GM23338 (cell line): ENCODE measurements at regions not wholly inside any gene's neighbourhood (a gene's known extent, or its start where the extent isn't known, plus 50 kb on each side); places are given as distances from the start of the nearest gene placed in this dataset.

Source experiments
- ATAC-seq: fragments of 200-7000 bp; cut with Tn5 transposase; 3 replicates; pipeline ENCODE4 v1.9.1; 2020
- DNase-seq: peaks from one replicate; pipeline ENCODE4 v3.0.0-alpha.2; 2015; ENCODE audit warnings: low spot score
- H2AFZ ChIP-seq: fragments of 200-600 bp; sonication (generic); 2 replicates; pipeline ENCODE4 v1.8.0; 2016; ENCODE audit warnings: antibody characterized with exemption, mild to moderate bottlenecking, moderate library complexity
- H3F3A ChIP-seq: fragments of 200-600 bp; sonication (generic); replicated peaks from 2 replicates; pipeline ENCODE4 v1.8.0; 2017; ENCODE audit warnings: antibody characterized with exemption, mixed run types, low read depth
- H3K27ac ChIP-seq: fragments of 200-600 bp; sonication (generic); 2 replicates; pipeline ENCODE4 v1.6.1; 2016; ENCODE audit warnings: low read depth
- H3K27me3 ChIP-seq: fragments of 200-600 bp; sonication (generic); 2 replicates; pipeline ENCODE4 v1.8.0; 2016; ENCODE audit warnings: mild to moderate bottlenecking, mixed run types, moderate library complexity; ENCODE audit not compliant: insufficient read depth
- H3K36me3 ChIP-seq: fragments of 200-600 bp; sonication (generic); 2 replicates; pipeline ENCODE4 v1.8.0; 2016; ENCODE audit warnings: mild to moderate bottlenecking; ENCODE audit not compliant: insufficient read depth
- H3K4me1 ChIP-seq: fragments of 200-600 bp; sonication (generic); 2 replicates; pipeline ENCODE4 v1.8.0; 2016; ENCODE audit warnings: mild to moderate bottlenecking, moderate library complexity; ENCODE audit not compliant: insufficient read depth
- H3K4me2 ChIP-seq: fragments of 200-600 bp; sonication (generic); 2 replicates; pipeline ENCODE4 v1.7.1; 2017; ENCODE audit warnings: mixed run types
- H3K4me3 ChIP-seq: fragments of 200-600 bp; sonication (generic); 2 replicates; pipeline ENCODE4 v1.6.1; 2016; ENCODE audit warnings: mixed run types
- H3K79me2 ChIP-seq: fragments of 200-600 bp; sonication (generic); replicated peaks from 2 replicates; pipeline ENCODE4 v1.8.0; 2017; ENCODE audit warnings: mild to moderate bottlenecking; ENCODE audit not compliant: insufficient read depth
- H3K9me2 ChIP-seq: fragments of 200-600 bp; sonication (generic); 2 replicates; pipeline ENCODE4 v1.8.0; 2017; ENCODE audit not compliant: insufficient read depth
- H4K20me1 ChIP-seq: fragments of 200-600 bp; sonication (generic); replicated peaks from 2 replicates; pipeline ENCODE4 v1.8.0; 2017; ENCODE audit warnings: mild to moderate bottlenecking; ENCODE audit not compliant: insufficient read depth
- H3K27ac Mint-ChIP-seq: 2 replicates; pipeline ENCODE4 v1.8.0; 2020; ENCODE audit warnings: inconsistent platforms, mild to moderate bottlenecking, moderate library complexity, mixed read lengths
- H3K27me3 Mint-ChIP-seq: 3 replicates; pipeline ENCODE4 v1.8.0; 2022; ENCODE audit warnings: low read depth, mild to moderate bottlenecking, moderate library complexity, mixed read lengths, inconsistent platforms; ENCODE audit not compliant: insufficient read depth, poor library complexity
- H3K36me3 Mint-ChIP-seq: 3 replicates; pipeline ENCODE4 v1.8.0; 2021; ENCODE audit warnings: low read depth, mild to moderate bottlenecking, inconsistent platforms, moderate library complexity, mixed read lengths
- H3K4me1 Mint-ChIP-seq: 3 replicates; pipeline ENCODE4 v1.8.0; 2020; ENCODE audit warnings: mild to moderate bottlenecking, inconsistent platforms, mixed read lengths
- H3K4me3 Mint-ChIP-seq: 3 replicates; pipeline ENCODE4 v1.8.0; 2021; ENCODE audit warnings: moderate library complexity, mild to moderate bottlenecking, inconsistent platforms, mixed read lengths
- H3K9me3 Mint-ChIP-seq: 3 replicates; pipeline ENCODE4 v1.8.0; 2020; ENCODE audit warnings: moderate library complexity, mild to moderate bottlenecking, inconsistent platforms, mixed read lengths
- CREB1 ChIP-seq: fragments of 250-450 bp; sonication (Bioruptor Pico); IDR thresholded peaks from 2 replicates; pipeline ENCODE4 v1.5.0; 2020; ENCODE audit warnings: low read depth, mild to moderate bottlenecking, moderate library complexity
- CTCF ChIP-seq, 2 experiments: fragments of 200-600 bp in 1 of 2; sonication (generic) in 1 of 2; conservative IDR thresholded peaks; 2 replicates each; pipeline versions ENCODE4 v1.5.1 to v1.6.1; 2016 to 2017; ENCODE audit warnings: antibody characterized with exemption in 2 of 2, low read depth in 2 of 2, mild to moderate bottlenecking in 2 of 2, moderate library complexity in 1 of 2
- ETS1 ChIP-seq: IDR thresholded peaks from 2 replicates; pipeline ENCODE4 v1.6.1; 2016; ENCODE audit warnings: antibody characterized with exemption
- EZH2 ChIP-seq: fragments of 200-600 bp; sonication (generic); IDR thresholded peaks from one replicate; pipeline ENCODE4 v1.8.0; 2017; ENCODE audit warnings: antibody characterized with exemption, mild to moderate bottlenecking, low read depth; ENCODE audit not compliant: unreplicated experiment
- EZH2phosphoT487 ChIP-seq: fragments of 200-600 bp; sonication (generic); IDR thresholded peaks from one replicate; pipeline ENCODE4 v1.8.1; 2018; ENCODE audit warnings: antibody characterized with exemption; ENCODE audit not compliant: unreplicated experiment
- JUNB ChIP-seq: IDR thresholded peaks from one replicate; pipeline ENCODE4 v1.6.1; 2016; ENCODE audit warnings: antibody characterized with exemption; ENCODE audit not compliant: unreplicated experiment
- NANOG ChIP-seq: IDR thresholded peaks from 2 replicates; pipeline ENCODE4 v1.6.1; 2016; ENCODE audit warnings: antibody characterized with exemption, borderline replicate concordance
- POLR2AphosphoS5 ChIP-seq: IDR thresholded peaks from 2 replicates; pipeline ENCODE4 v1.6.1; 2016; ENCODE audit warnings: antibody characterized with exemption, low read depth
- REST ChIP-seq: IDR thresholded peaks from one replicate; pipeline ENCODE4 v1.6.1; 2018; ENCODE audit warnings: antibody characterized with exemption; ENCODE audit not compliant: unreplicated experiment
- STAT1 ChIP-seq: IDR thresholded peaks from one replicate; pipeline ENCODE4 v1.6.1; 2016; ENCODE audit warnings: antibody characterized with exemption; ENCODE audit not compliant: unreplicated experiment
- ZNF114 ChIP-seq: fragments of 250-450 bp; sonication (Bioruptor Pico); IDR thresholded peaks from 2 replicates; pipeline ENCODE4 v1.5.0; 2020; ENCODE audit warnings: mild to moderate bottlenecking, moderate library complexity
- ZNF331 ChIP-seq: fragments of 250-450 bp; sonication (Bioruptor Pico); IDR thresholded peaks from 2 replicates; pipeline ENCODE4 v1.5.0; 2020; ENCODE audit warnings: low read depth, mild to moderate bottlenecking, moderate library complexity
- ZNF462 ChIP-seq: fragments of 250-450 bp; sonication (Bioruptor Pico); IDR thresholded peaks from 2 replicates; pipeline ENCODE4 v1.5.0; 2020; ENCODE audit warnings: mild to moderate bottlenecking, moderate library complexity

- TF ChIP-seq POLR2AphosphoS5 (no peak), JUNB (no peak)
Observed at GRCh38 chr1:193366764-193367507, 180.5 kb upstream of the B3GALT2 start (continued).

GRCh38 chr1:193365966-193366365 is 179.6 kb upstream of the B3GALT2 start:
- no peaks in the 10 kb centered on the region for H3K27me3 Mint-ChIP-seq
- no peak overlapping the region for H3K4me3 ChIP-seq
- H3K27ac ChIP-seq: no peak overlapping the region
- H3K36me3 ChIP-seq: no peaks in the 10 kb centered on the region
- TF ChIP-seq EZH2: no peak
- no peak for TF ChIP-seq CREB1 (CRISPR knock-in tag)
- no peak for TF ChIP-seq ZNF331 (CRISPR knock-in tag)
- no peak for TF ChIP-seq EZH2phosphoT487
- TF ChIP-seq ETS1: no peak
- TF ChIP-seq NANOG: no peak
- TF ChIP-seq STAT1: no peak
- TF ChIP-seq ZNF114 (CRISPR knock-in tag): no peak
- no peak for TF ChIP-seq JUNB
- TF ChIP-seq ZNF462 (CRISPR knock-in tag): no peak
- no peak for TF ChIP-seq POLR2AphosphoS5
- TF ChIP-seq REST: no peak
- TF ChIP-seq CTCF (conservative IDR thresholded peaks at IDR 0.05; ENCODE audit: low read depth in 2 of 2): no peak
- no peak overlapping the region for H2AFZ ChIP-seq
- H3K27me3 ChIP-seq: no peaks in the 10 kb centered on the region
- H3K79me2 ChIP-seq: no peaks in the 10 kb centered on the region
- no peaks in the 10 kb centered on the region for H3K36me3 Mint-ChIP-seq
- no peak overlapping the region for H3K27ac Mint-ChIP-seq
- ATAC-seq (no peak), DNase-seq (no peak)
- no peaks in the 10 kb centered on the region for H3K9me3 Mint-ChIP-seq
- H3K9me2 ChIP-seq: no peaks in the 10 kb centered on the region; the same call in 1 of the 2 replicates
- no peak overlapping the region for H3K4me3 Mint-ChIP-seq
- no peaks in the 10 kb centered on the region for H3K4me1 ChIP-seq
- no peaks in the 10 kb centered on the region for H3F3A ChIP-seq
- no peak overlapping the region for H3K4me2 ChIP-seq
- H4K20me1 ChIP-seq: no peaks in the 10 kb centered on the region
- no peaks in the 10 kb centered on the region for H3K4me1 Mint-ChIP-seq
